AG04449 (cell line): ENCODE measurements at regions not wholly inside any gene's neighbourhood (a gene's known extent, or its start where the extent isn't known, plus 50 kb on each side); places are given as distances from the start of the nearest gene placed in this dataset.

Experiments used
- CTCF ChIA-PET: fragments of 350-600 bp; formaldehyde crosslinking; extraction: SDS; loops from one replicate; lab custom pipeline; 2021; ENCODE audit warnings: antibody characterized with exemption; lab: Yijun Ruan, JAX
- POLR2A ChIA-PET: fragments of 400-600, 350-600 bp; formaldehyde crosslinking; extraction: SDS; loops from one replicate; lab custom pipeline; 2020; ENCODE audit warnings: antibody characterized with exemption, inconsistent platforms; lab: Yijun Ruan, JAX
- DNase-seq: peaks from one replicate; pipeline ENCODE4 v3.0.0-alpha.2; 2010; ENCODE audit warnings: low read depth, low spot score
- H3K4me3 ChIP-seq: 2 replicates; pipeline ENCODE4 v1.5.1; 2011; ENCODE audit warnings: low read depth, mild to moderate bottlenecking, control low read depth, low read length
- CTCF ChIP-seq: IDR thresholded peaks from one replicate; pipeline ENCODE4 v1.5.1; 2011; ENCODE audit warnings: mild to moderate bottlenecking, moderate library complexity, low read length, control low read depth, inconsistent platforms; ENCODE audit not compliant: insufficient read depth; ENCODE audit errors: missing control alignments

- DNase-seq = no peak
- CTCF ChIA-PET = no interaction called here
- POLR2A ChIA-PET = no interaction called here
- no peak for TF ChIP-seq CTCF
- H3K4me3 ChIP-seq = no peak overlapping the region
These were observed 1430.8 kb downstream of the REEP3 start for GRCh38 chr10:64952042-64952441.

- no peak overlapping the region for H3K4me3 ChIP-seq
- POLR2A ChIA-PET = no interaction called here
- CTCF ChIA-PET = no interaction called here
- no peak for TF ChIP-seq CTCF
- DNase-seq = no peak
These were observed 1435.2 kb downstream of the REEP3 start for GRCh38 chr10:64956441-64956840.

GRCh38 chr10:64959116-64959515, 1437.9 kb downstream of the REEP3 start:
- DNase-seq = no peak
- H3K4me3 ChIP-seq = no peak overlapping the region
- ChIA-PET CTCF (no interaction called here), POLR2A (no interaction called here)
- no peak for TF ChIP-seq CTCF

GRCh38 chr10:64959883-64960282, 1438.7 kb downstream of the REEP3 start:
- H3K4me3 ChIP-seq = no peak overlapping the region
- ChIA-PET POLR2A (no interaction called here), CTCF (no interaction called here)
- DNase-seq = no peak
- TF ChIP-seq CTCF = no peak

- TF ChIP-seq CTCF = no peak
These were observed 1452.2 kb downstream of the REEP3 start for GRCh38 chr10:64973391-64973790.

GRCh38 chr10:64976150-64976549, 1454.9 kb downstream of the REEP3 start:
- ChIA-PET POLR2A (no interaction called here), CTCF (no interaction called here)
- H3K4me3 ChIP-seq = no peak overlapping the region
- no peak for TF ChIP-seq CTCF
- DNase-seq = no peak

More at GRCh38 chr10:64973391-64973790, 1452.2 kb downstream of the REEP3 start:
- no peak for DNase-seq
- no peak overlapping the region for H3K4me3 ChIP-seq
- CTCF ChIA-PET = no interaction called here
- POLR2A ChIA-PET = no interaction called here

- no peak for DNase-seq
- ChIA-PET POLR2A (no interaction called here), CTCF (no interaction called here)
- TF ChIP-seq CTCF = no peak
- H3K4me3 ChIP-seq = no peak overlapping the region
These were observed 1456.7 kb downstream of the REEP3 start for GRCh38 chr10:64977915-64978314.
